Activated CD8-positive, alpha-beta T cell treated with anti-CD3 and anti-CD28 coated beads for 36 hours (primary cell): ENCODE measurements at regions not wholly inside any gene's neighbourhood (a gene's known extent, or its start where the extent isn't known, plus 50 kb on each side); places are given as distances from the start of the nearest gene placed in this dataset.

Experiments
- ATAC-seq: fragments of 200-7000 bp; cut with Tn5 transposase; one replicate; pipeline ENCODE4 v1.10.0; 2021; ENCODE audit warnings: mild to moderate bottlenecking, moderate library complexity
- CTCF ChIA-PET: fragments of 350-600 bp; sonication (Branson Sonifier 250); formaldehyde crosslinking; loops from one replicate; lab custom pipeline; 2021; ENCODE audit warnings: antibody characterized with exemption; lab: Charles Lee
- POLR2A ChIA-PET: fragments of 350-600 bp; sonication (Branson Sonifier 250); formaldehyde crosslinking; loops from one replicate; lab custom pipeline; 2021; ENCODE audit warnings: antibody characterized with exemption; lab: Charles Lee
- DNase-seq: peaks from one replicate; pipeline ENCODE4 v3.0.0-alpha.2; 2020
- H3K27ac Mint-ChIP-seq: one replicate; pipeline ENCODE4 v1.8.0; 2021; ENCODE audit warnings: mild to moderate bottlenecking, mixed read lengths
- H3K27me3 Mint-ChIP-seq: one replicate; pipeline ENCODE4 v1.8.0; 2021; ENCODE audit warnings: mixed read lengths
- H3K36me3 Mint-ChIP-seq: one replicate; pipeline ENCODE4 v1.8.0; 2021; ENCODE audit warnings: low read depth, mixed read lengths
- H3K4me1 Mint-ChIP-seq: one replicate; pipeline ENCODE4 v1.8.0; 2021; ENCODE audit warnings: low read depth, mixed read lengths
- H3K4me3 Mint-ChIP-seq: one replicate; pipeline ENCODE4 v1.8.0; 2021; ENCODE audit warnings: mild to moderate bottlenecking, moderate library complexity, mixed read lengths
- H3K9me3 Mint-ChIP-seq: one replicate; pipeline ENCODE4 v1.8.0; 2021; ENCODE audit warnings: mixed read lengths
- intact Hi-C: fragments of 100-400 bp; cut with micrococcal nuclease; formaldehyde crosslinking; loops from one replicate; pipeline ENCODE4 v1.10.0; 2022
- TF ChIP-seq, protein P1 (sequence below): fragments of 200-600 bp; IDR thresholded peaks from one replicate; pipeline ENCODE4 v1.8.0; 2022; ENCODE audit warnings: antibody characterized with exemption, mild to moderate bottlenecking

DNA sequence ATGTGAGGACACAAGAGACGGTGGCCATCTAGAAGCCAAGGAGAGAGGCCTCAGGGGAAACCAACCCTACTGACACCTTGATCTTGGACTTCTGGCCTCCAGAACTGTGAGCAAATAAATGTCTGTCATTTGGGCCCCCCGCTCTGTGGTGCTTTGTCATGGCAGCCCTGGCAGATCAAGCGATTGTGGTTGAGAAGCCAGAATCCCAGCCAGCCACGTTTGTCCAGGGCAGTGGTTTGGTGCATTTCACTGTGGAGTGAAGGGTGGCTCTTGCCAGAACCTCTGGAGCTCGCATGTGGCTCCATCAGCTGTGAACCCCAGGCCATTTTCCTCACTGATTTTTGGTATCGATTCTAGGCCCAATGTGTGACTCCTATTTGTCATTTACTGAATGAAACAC is 404.9 kb downstream of the BCL11B start:
- ChIA-PET CTCF (no interaction called here), POLR2A (no interaction called here)
- no peak for ATAC-seq
- no peak overlapping the region for H3K27ac Mint-ChIP-seq
- intact Hi-C loops: no loop called here
- H3K27me3 Mint-ChIP-seq: no peaks in the 10 kb centered on the region
- H3K36me3 Mint-ChIP-seq: no peaks in the 10 kb centered on the region
- TF ChIP-seq, protein P1, sequence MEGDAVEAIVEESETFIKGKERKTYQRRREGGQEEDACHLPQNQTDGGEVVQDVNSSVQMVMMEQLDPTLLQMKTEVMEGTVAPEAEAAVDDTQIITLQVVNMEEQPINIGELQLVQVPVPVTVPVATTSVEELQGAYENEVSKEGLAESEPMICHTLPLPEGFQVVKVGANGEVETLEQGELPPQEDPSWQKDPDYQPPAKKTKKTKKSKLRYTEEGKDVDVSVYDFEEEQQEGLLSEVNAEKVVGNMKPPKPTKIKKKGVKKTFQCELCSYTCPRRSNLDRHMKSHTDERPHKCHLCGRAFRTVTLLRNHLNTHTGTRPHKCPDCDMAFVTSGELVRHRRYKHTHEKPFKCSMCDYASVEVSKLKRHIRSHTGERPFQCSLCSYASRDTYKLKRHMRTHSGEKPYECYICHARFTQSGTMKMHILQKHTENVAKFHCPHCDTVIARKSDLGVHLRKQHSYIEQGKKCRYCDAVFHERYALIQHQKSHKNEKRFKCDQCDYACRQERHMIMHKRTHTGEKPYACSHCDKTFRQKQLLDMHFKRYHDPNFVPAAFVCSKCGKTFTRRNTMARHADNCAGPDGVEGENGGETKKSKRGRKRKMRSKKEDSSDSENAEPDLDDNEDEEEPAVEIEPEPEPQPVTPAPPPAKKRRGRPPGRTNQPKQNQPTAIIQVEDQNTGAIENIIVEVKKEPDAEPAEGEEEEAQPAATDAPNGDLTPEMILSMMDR: no peak
- peaks cover 7% of the 10 kb centered on the region for H3K4me1 Mint-ChIP-seq
- no peaks in the 10 kb centered on the region for H3K9me3 Mint-ChIP-seq
- H3K4me3 Mint-ChIP-seq: no peak overlapping the region
- DNase-seq: no peak

DNA sequence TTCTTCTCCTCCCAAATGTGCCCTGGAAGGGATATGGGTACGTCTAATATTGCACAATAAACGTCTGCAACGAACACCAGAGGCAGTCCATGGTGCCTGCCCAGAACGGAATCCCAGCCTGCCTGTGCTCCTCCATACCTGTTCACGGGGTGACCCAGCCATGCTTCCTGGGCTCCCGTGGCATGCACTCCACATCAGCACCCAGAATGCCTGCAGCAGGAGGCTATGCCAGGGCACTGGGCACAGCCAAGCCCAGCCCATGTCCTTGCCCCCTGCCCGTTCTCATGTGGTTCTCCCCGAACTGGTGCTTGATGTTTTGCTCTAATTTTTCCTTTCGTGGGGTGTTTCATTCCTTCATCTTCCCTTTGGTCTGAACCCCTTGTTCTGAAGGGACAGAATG is 404.3 kb downstream of the BCL11B start:
- POLR2A ChIA-PET: no interaction called here
- Mint-ChIP-seq H3K4me3 (no peak overlapping the region), H3K4me1 (peaks cover 7% of the 10 kb centered on the region), H3K27ac (no peak overlapping the region), H3K36me3 (no peaks in the 10 kb centered on the region), H3K27me3 (no peaks in the 10 kb centered on the region), H3K9me3 (no peaks in the 10 kb centered on the region)
- TF ChIP-seq, protein P1: no peak
- CTCF ChIA-PET: no interaction called here
- ATAC-seq: no peak
- no peak for DNase-seq
- intact Hi-C loops: no loop called here

DNA sequence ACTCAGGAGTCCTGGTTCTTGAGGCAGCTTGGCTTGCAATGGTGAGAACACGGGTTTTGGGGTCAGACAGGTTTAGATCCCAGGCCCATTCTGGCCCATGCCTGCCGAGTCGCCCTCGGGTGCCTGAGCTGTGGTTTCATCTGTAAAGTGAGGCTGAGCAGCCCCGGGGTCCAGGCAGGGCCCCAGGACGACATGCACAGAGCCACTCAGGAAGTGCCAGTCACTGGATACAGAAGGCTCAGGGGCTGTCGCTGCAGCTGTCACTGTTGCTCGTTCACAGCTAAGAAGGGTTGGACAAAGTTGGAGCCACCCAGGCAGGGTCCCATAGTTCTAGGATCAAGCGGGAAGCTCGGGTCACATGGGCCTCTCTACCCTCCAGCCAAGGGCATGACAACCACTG is 403.1 kb downstream of the BCL11B start:
- no peak overlapping the region for H3K4me3 Mint-ChIP-seq
- TF ChIP-seq, protein P1: no peak
- no peaks in the 10 kb centered on the region for H3K9me3 Mint-ChIP-seq
- POLR2A ChIA-PET: interaction anchor here (0.6 kb wide), 1 partner anchor 142 kb away, joined by 3 read pairs; no protein-coding TSS in a partner anchor
- intact Hi-C loops: no loop called here
- DNase-seq (no peak), ATAC-seq (no peak)
- no peaks in the 10 kb centered on the region for H3K36me3 Mint-ChIP-seq
- CTCF ChIA-PET: no interaction called here
- peaks cover 7% of the 10 kb centered on the region for H3K4me1 Mint-ChIP-seq
- H3K27ac Mint-ChIP-seq: no peak overlapping the region
- no peaks in the 10 kb centered on the region for H3K27me3 Mint-ChIP-seq

GRCh38 chr14:98871796-98872195 is 400.2 kb downstream of the BCL11B start:
- TF ChIP-seq, protein P1: no peak
- DNase-seq: no peak
- no peak for ATAC-seq
- H3K36me3 Mint-ChIP-seq: no peaks in the 10 kb centered on the region
- H3K4me3 Mint-ChIP-seq: no peak overlapping the region
- no peak overlapping the region for H3K27ac Mint-ChIP-seq
- intact Hi-C loops: no loop called here
- CTCF ChIA-PET: no interaction called here
- H3K27me3 Mint-ChIP-seq: no peaks in the 10 kb centered on the region
- H3K4me1 Mint-ChIP-seq: peaks cover 7% of the 10 kb centered on the region
- H3K9me3 Mint-ChIP-seq: peaks cover 4% of the 10 kb centered on the region
- POLR2A ChIA-PET: no interaction called here

GRCh38 chr14:98877065-98877464 is 394.9 kb downstream of the BCL11B start:
- Mint-ChIP-seq H3K27me3 (no peaks in the 10 kb centered on the region), H3K4me1 (no peaks in the 10 kb centered on the region), H3K4me3 (no peak overlapping the region), H3K27ac (no peak overlapping the region), H3K9me3 (peaks cover 16% of the 10 kb centered on the region), H3K36me3 (no peaks in the 10 kb centered on the region)
- TF ChIP-seq, protein P1: no peak
- CTCF ChIA-PET: no interaction called here
- POLR2A ChIA-PET: interaction anchor here (0.6 kb wide), 1 partner anchor 301 kb away, joined by 3 read pairs; no protein-coding TSS in a partner anchor
- no peak for DNase-seq
- ATAC-seq: no peak
- intact Hi-C loops: no loop called here
